22Rv1 (cell line): ENCODE measurements at regions not wholly inside any gene's neighbourhood (a gene's known extent, or its start where the extent isn't known, plus 50 kb on each side); places are given as distances from the start of the nearest gene placed in this dataset.

Experiments
- ZFX ChIP-seq: fragments of 450-650 bp; IDR thresholded peaks from 2 replicates; pipeline ENCODE4 v1.6.1; 2017; ENCODE audit warnings: antibody characterized with exemption, borderline replicate concordance
- TF ChIP-seq, protein P1 (sequence below): fragments of 450-650 bp; IDR thresholded peaks from 2 replicates; pipeline ENCODE4 v1.5.1; 2017; ENCODE audit warnings: mild to moderate bottlenecking

DNA sequence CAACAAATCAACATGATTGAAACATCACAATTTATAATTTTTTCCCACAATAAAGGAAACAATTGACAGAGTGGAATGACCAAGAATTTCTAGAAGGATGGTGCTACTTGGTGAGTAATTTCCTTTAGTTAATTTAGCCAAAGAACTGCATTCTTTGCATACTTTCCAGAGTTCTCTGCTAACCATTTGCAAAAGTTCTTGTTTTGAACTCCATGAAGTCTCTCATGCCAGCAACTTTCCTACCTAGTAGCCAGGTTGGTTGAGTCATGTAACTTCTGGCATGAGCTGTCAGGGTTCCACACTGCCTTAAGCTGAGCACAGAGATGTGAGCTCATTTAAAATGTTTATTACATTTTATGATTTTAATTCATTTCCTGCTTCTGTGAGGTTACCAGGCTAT is 539.6 kb downstream of the PID1 start:
- TF ChIP-seq, protein P1, sequence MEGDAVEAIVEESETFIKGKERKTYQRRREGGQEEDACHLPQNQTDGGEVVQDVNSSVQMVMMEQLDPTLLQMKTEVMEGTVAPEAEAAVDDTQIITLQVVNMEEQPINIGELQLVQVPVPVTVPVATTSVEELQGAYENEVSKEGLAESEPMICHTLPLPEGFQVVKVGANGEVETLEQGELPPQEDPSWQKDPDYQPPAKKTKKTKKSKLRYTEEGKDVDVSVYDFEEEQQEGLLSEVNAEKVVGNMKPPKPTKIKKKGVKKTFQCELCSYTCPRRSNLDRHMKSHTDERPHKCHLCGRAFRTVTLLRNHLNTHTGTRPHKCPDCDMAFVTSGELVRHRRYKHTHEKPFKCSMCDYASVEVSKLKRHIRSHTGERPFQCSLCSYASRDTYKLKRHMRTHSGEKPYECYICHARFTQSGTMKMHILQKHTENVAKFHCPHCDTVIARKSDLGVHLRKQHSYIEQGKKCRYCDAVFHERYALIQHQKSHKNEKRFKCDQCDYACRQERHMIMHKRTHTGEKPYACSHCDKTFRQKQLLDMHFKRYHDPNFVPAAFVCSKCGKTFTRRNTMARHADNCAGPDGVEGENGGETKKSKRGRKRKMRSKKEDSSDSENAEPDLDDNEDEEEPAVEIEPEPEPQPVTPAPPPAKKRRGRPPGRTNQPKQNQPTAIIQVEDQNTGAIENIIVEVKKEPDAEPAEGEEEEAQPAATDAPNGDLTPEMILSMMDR, result no peak
- TF ChIP-seq ZFX, result no peak
